ENCODE measurements at regions not wholly inside any gene's neighbourhood (a gene's known extent, or its start where the extent isn't known, plus 50 kb on each side); places are given as distances from the start of the nearest gene placed in this dataset.

DNA sequence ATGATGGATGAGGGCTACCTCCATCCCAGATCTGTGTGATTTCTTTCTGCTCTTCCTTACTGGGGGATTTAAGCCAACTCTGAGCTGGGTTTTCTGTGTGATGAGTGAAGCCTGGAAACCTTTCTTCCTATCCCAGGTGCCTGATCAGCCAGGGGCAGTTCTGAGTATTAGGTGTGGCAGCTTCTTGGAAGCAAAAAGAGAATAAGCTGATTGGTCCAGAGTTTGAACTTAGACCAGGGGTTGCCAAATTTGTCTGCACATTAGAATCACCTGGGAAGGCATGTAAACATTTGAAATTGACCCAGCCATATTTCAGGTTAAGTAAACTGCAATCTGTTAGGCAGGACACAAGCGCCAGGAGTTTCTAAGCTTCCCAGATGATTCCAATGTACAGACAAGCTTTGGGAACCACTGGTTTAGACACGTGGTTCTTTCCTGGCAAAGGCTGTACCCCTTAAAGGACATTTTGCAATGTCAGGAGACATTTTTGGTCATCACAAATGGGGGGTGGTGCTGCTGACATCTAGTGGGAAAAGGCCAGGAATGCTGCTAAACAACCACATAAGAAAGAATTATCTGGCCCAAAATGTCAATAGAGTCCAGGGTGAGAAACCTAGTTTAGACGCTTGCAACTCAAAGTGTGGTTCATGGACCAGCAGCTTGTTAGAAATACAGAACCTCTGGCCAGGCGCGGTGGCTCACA lies 160.5 kb upstream of the GHITM start:
- no peak for DNase-seq
- no peaks in the 10 kb centered on the region for H3K9me3 ChIP-seq (ENCODE audit: severe bottlenecking)
- TF ChIP-seq CTCF (IDR thresholded peaks at IDR 0.05; ENCODE audit: low read depth, low read length) = 0 out of 2 replicates have a peak, but pooled peaks have one; percentile 11
- H3K36me3 ChIP-seq = no peaks in the 10 kb centered on the region
- H3K4me3 ChIP-seq (ENCODE audit: low read depth, low read length) = no peak overlapping the region
- no peak overlapping the region for H3K27ac ChIP-seq
- H3K27me3 ChIP-seq (ENCODE audit: insufficient read depth, low read depth, severe bottlenecking) = no peaks in the 10 kb centered on the region

GRCh38 chr10:83982812-83983211 lies 156.5 kb upstream of the GHITM start:
- no peaks in the 10 kb centered on the region for H3K9me3 ChIP-seq (ENCODE audit: severe bottlenecking)
- no peak overlapping the region for H3K27ac ChIP-seq
- no peak for TF ChIP-seq CTCF (IDR thresholded peaks at IDR 0.05; ENCODE audit: low read depth, low read length)
- no peaks in the 10 kb centered on the region for H3K36me3 ChIP-seq
- DNase-seq = no peak
- no peak overlapping the region for H3K4me3 ChIP-seq (ENCODE audit: low read depth, low read length)
- no peaks in the 10 kb centered on the region for H3K27me3 ChIP-seq (ENCODE audit: insufficient read depth, low read depth, severe bottlenecking)

- Histone ChIP-seq H3K27ac (no peak overlapping the region), H3K9me3 (ENCODE audit: severe bottlenecking) (no peaks in the 10 kb centered on the region), H3K27me3 (ENCODE audit: insufficient read depth, low read depth, severe bottlenecking) (no peaks in the 10 kb centered on the region), H3K36me3 (no peaks in the 10 kb centered on the region), H3K4me3 (ENCODE audit: low read depth, low read length) (no peak overlapping the region)
- TF ChIP-seq CTCF (IDR thresholded peaks at IDR 0.05; ENCODE audit: low read depth, low read length) = no peak
- DNase-seq = no peak
These were observed 155.6 kb upstream of the GHITM start for GRCh38 chr10:83983578-83984255.

DNA sequence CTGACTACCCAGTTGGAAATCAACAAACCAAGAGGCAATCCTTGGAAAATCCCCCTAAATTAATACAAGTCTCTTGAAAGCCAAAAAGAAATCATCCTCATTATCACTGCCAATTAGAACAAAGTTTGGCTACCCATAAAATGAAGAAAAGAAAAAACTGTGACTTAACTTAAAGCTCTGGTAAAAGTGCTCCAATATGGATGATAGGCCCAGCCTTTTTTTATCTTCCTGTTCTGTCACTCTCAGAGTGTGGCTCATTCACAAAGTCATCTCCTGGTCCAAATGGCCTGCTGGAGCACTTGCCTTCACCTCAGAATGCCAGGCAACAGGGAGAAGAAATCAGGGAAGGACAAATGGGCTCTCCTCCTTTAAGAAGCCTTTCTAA lies 155.1 kb upstream of the GHITM start:
- H3K27ac ChIP-seq = no peak overlapping the region
- no peak overlapping the region for H3K4me3 ChIP-seq (ENCODE audit: low read depth, low read length)
- no peak for DNase-seq

GRCh38 chr10:83986800-83987199 lies 152.5 kb upstream of the GHITM start:
- Histone ChIP-seq H3K27me3 (ENCODE audit: insufficient read depth, low read depth, severe bottlenecking) (no peaks in the 10 kb centered on the region), H3K27ac (no peak overlapping the region), H3K9me3 (ENCODE audit: severe bottlenecking) (no peaks in the 10 kb centered on the region), H3K4me3 (ENCODE audit: low read depth, low read length) (no peak overlapping the region), H3K36me3 (no peaks in the 10 kb centered on the region)
- DNase-seq = no peak
- no peak for TF ChIP-seq CTCF (IDR thresholded peaks at IDR 0.05; ENCODE audit: low read depth, low read length)

More for the DNA sequence above, 155.1 kb upstream of the GHITM start:
- Histone ChIP-seq H3K9me3 (ENCODE audit: severe bottlenecking) (no peaks in the 10 kb centered on the region), H3K36me3 (no peaks in the 10 kb centered on the region), H3K27me3 (ENCODE audit: insufficient read depth, low read depth, severe bottlenecking) (no peaks in the 10 kb centered on the region)
- no peak for TF ChIP-seq CTCF (IDR thresholded peaks at IDR 0.05; ENCODE audit: low read depth, low read length)
